Panc1 (cell line): ENCODE measurements at regions not wholly inside any gene's neighbourhood (a gene's known extent, or its start where the extent isn't known, plus 50 kb on each side); places are given as distances from the start of the nearest gene placed in this dataset.

Experiments
- ATAC-seq: fragments of 200-7000 bp; cut with Tn5 transposase; 2 replicates; pipeline ENCODE4 v1.9.1; 2020; ENCODE audit warnings: mild to moderate bottlenecking, moderate library complexity
- BruUV-seq: library from RNA; stranded (reverse); fragments of 400-500 nt; replicated peaks from 2 replicates; lab custom pipeline; 2021; lab: Mats Ljungman, UMichigan
- CTCF ChIA-PET: fragments of 300-600 bp; sonication (Branson Sonifier 250); formaldehyde crosslinking; loops from one replicate; lab custom pipeline; 2022; ENCODE audit warnings: antibody characterized with exemption; lab: Charles Lee
- POLR2A ChIA-PET: fragments of 300-600 bp; sonication (Branson Sonifier 250); formaldehyde crosslinking; loops from one replicate; lab custom pipeline; 2022; ENCODE audit warnings: antibody characterized with exemption; lab: Charles Lee
- DNase-seq: peaks from one replicate; pipeline ENCODE4 v3.0.0-alpha.2; 2010; ENCODE audit warnings: low read depth, low spot score
- H3K27ac ChIP-seq: 2 replicates; pipeline ENCODE4 v1.5.1; 2011; ENCODE audit warnings: mild to moderate bottlenecking, low read length, inconsistent platforms
- H3K27me3 ChIP-seq: fragments of 200-500 bp; sonication (Bioruptor generic); 2 replicates; pipeline ENCODE4 v1.6.0; 2014; ENCODE audit warnings: low read length, inconsistent platforms; ENCODE audit not compliant: control insufficient read depth, insufficient read depth
- H3K36me3 ChIP-seq: fragments of 200-500 bp; sonication (Bioruptor generic); 2 replicates; pipeline ENCODE4 v1.5.1; 2014; ENCODE audit warnings: inconsistent platforms, mild to moderate bottlenecking, low read length, moderate library complexity; ENCODE audit not compliant: control insufficient read depth, insufficient read depth
- H3K4me1 ChIP-seq: 2 replicates; pipeline ENCODE4 v1.5.1; 2011; ENCODE audit warnings: inconsistent platforms, mild to moderate bottlenecking, low read length, moderate library complexity; ENCODE audit not compliant: control insufficient read depth, insufficient read depth
- H3K4me3 ChIP-seq, 2 experiments: 2 replicates each; pipeline ENCODE4 v1.5.1; 2011 to 2012; ENCODE audit warnings: low read depth in 2 of 2, low read length in 2 of 2, mild to moderate bottlenecking in 2 of 2, inconsistent platforms in 1 of 2, moderate library complexity in 1 of 2
- H3K9me3 ChIP-seq: fragments of 200-500 bp; sonication (Bioruptor generic); 2 replicates; pipeline ENCODE4 v1.5.1; 2014; ENCODE audit warnings: low read depth, mild to moderate bottlenecking, inconsistent platforms, low read length, moderate library complexity; ENCODE audit not compliant: control insufficient read depth, insufficient read depth
- POLR2AphosphoS5 ChIP-seq: IDR thresholded peaks from 2 replicates; pipeline ENCODE4 v1.6.1; 2012; ENCODE audit warnings: mild to moderate bottlenecking, low read depth, low read length, moderate library complexity
- SIN3A ChIP-seq: IDR thresholded peaks from 2 replicates; pipeline ENCODE4 v1.6.1; 2012; ENCODE audit warnings: low read depth, mild to moderate bottlenecking, low read length, moderate library complexity, borderline replicate concordance; ENCODE audit not compliant: insufficient read depth
- TCF7L2 ChIP-seq: IDR thresholded peaks from 2 replicates; pipeline ENCODE4 v1.6.1; 2011; ENCODE audit warnings: mild to moderate bottlenecking, low read depth, low read length, inconsistent platforms
- in situ Hi-C: cut with HindIII; loops from 2 replicates; pipeline ENCODE4 v1.10.0; 2016; ENCODE audit warnings: low sequenced_read_pairs, low pct_unique_long_range_greater_than_20kb
- intact Hi-C: fragments of 100-400 bp; cut with micrococcal nuclease; formaldehyde crosslinking; loops from one replicate; pipeline ENCODE4 v1.10.0; 2022; ENCODE audit not compliant: unreplicated experiment
- TF ChIP-seq, protein P1 (sequence below): fragments of 450-650 bp; IDR thresholded peaks from 2 replicates; pipeline ENCODE4 v1.5.1; 2017; ENCODE audit warnings: mild to moderate bottlenecking
- TF ChIP-seq, protein P2 (sequence below), 2 experiments: IDR thresholded peaks; 2 replicates each; pipeline ENCODE4 v1.6.1; 2011 to 2012; ENCODE audit warnings: low read depth in 2 of 2, control low read depth in 1 of 2, low read length in 1 of 2, mild to moderate bottlenecking in 1 of 2, moderate library complexity in 1 of 2; ENCODE audit not compliant: insufficient read depth in 1 of 2

DNA sequence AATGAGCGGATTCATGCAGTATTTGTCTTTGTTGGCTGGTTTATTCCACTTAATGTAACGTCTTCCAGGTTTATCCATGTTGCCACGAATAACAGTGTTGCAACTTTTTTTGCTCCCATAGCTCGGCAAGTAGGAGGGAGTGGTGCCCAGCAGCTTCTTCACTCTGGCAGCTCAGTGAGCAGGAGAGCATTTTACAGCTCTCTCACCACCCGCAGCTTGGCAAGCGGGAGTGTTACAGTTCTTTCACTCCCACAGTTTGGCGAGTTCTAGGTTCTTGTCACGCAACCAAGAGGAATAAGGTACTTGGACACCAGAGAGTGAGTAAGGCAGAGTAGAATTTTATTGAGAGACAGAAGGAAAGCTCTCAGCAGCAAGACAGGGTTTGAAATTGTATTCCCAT lies 935.2 kb downstream of the TBL1XR1 start:
- POLR2A ChIA-PET: no interaction called here
- peaks cover 8% of the 10 kb centered on the region; the same call in 1 of the 2 replicates for H3K9me3 ChIP-seq
- no peak overlapping the region for H3K4me3 ChIP-seq
- in situ Hi-C loops: no loop called here
- TF ChIP-seq, protein P1, sequence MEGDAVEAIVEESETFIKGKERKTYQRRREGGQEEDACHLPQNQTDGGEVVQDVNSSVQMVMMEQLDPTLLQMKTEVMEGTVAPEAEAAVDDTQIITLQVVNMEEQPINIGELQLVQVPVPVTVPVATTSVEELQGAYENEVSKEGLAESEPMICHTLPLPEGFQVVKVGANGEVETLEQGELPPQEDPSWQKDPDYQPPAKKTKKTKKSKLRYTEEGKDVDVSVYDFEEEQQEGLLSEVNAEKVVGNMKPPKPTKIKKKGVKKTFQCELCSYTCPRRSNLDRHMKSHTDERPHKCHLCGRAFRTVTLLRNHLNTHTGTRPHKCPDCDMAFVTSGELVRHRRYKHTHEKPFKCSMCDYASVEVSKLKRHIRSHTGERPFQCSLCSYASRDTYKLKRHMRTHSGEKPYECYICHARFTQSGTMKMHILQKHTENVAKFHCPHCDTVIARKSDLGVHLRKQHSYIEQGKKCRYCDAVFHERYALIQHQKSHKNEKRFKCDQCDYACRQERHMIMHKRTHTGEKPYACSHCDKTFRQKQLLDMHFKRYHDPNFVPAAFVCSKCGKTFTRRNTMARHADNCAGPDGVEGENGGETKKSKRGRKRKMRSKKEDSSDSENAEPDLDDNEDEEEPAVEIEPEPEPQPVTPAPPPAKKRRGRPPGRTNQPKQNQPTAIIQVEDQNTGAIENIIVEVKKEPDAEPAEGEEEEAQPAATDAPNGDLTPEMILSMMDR: no peak
- no peak for TF ChIP-seq TCF7L2
- TF ChIP-seq SIN3A: no peak
- TF ChIP-seq POLR2AphosphoS5: no peak
- TF ChIP-seq, protein P2, sequence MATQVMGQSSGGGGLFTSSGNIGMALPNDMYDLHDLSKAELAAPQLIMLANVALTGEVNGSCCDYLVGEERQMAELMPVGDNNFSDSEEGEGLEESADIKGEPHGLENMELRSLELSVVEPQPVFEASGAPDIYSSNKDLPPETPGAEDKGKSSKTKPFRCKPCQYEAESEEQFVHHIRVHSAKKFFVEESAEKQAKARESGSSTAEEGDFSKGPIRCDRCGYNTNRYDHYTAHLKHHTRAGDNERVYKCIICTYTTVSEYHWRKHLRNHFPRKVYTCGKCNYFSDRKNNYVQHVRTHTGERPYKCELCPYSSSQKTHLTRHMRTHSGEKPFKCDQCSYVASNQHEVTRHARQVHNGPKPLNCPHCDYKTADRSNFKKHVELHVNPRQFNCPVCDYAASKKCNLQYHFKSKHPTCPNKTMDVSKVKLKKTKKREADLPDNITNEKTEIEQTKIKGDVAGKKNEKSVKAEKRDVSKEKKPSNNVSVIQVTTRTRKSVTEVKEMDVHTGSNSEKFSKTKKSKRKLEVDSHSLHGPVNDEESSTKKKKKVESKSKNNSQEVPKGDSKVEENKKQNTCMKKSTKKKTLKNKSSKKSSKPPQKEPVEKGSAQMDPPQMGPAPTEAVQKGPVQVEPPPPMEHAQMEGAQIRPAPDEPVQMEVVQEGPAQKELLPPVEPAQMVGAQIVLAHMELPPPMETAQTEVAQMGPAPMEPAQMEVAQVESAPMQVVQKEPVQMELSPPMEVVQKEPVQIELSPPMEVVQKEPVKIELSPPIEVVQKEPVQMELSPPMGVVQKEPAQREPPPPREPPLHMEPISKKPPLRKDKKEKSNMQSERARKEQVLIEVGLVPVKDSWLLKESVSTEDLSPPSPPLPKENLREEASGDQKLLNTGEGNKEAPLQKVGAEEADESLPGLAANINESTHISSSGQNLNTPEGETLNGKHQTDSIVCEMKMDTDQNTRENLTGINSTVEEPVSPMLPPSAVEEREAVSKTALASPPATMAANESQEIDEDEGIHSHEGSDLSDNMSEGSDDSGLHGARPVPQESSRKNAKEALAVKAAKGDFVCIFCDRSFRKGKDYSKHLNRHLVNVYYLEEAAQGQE (IDR thresholded peaks at IDR 0.05; ENCODE audit: insufficient read depth in 1 of 2, low read depth in 2 of 2, low read length in 1 of 2): no peak
- no TSS peak for BruUV-seq
- no peak overlapping the region for H3K27ac ChIP-seq
- intact Hi-C loops: no loop called here
- DNase-seq: no peak
- no peaks in the 10 kb centered on the region for H3K36me3 ChIP-seq
- no peak for ATAC-seq
- CTCF ChIA-PET: no interaction called here
- no peaks in the 10 kb centered on the region for H3K4me1 ChIP-seq
- H3K27me3 ChIP-seq: no peaks in the 10 kb centered on the region

DNA sequence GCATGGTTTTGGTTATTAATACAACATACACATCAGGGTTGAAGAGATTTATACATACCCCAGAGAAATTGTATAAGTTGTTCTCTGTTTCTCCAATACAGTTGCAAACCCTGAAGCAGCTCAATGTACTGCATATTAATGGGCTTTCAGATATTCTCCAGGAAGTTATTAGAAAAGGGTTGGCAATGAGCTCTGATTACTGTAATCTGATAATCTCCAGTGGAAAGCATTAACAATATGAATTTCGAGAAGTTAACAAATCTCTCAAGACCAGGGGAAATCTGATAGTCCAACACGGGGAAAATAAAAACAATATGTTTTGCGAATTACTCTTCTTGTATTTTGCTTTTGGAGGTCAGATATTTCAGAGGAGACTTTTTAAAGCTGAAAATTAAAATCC lies 950.1 kb downstream of the TBL1XR1 start:
- POLR2A ChIA-PET: no interaction called here
- CTCF ChIA-PET: no interaction called here
- intact Hi-C loops: no loop called here
- H3K36me3 ChIP-seq: no peaks in the 10 kb centered on the region
- TF ChIP-seq POLR2AphosphoS5 (no peak), SIN3A (no peak), TCF7L2 (no peak)
- TF ChIP-seq, protein P2 (IDR thresholded peaks at IDR 0.05; ENCODE audit: insufficient read depth in 1 of 2, low read depth in 2 of 2, low read length in 1 of 2): no peak
- TF ChIP-seq, protein P1: no peak
- DNase-seq: no peak
- no peak overlapping the region for H3K27ac ChIP-seq
- in situ Hi-C loops: no loop called here
- no peak overlapping the region for H3K4me3 ChIP-seq
- no TSS peak for BruUV-seq
- H3K4me1 ChIP-seq: no peaks in the 10 kb centered on the region
- ATAC-seq: no peak
- H3K27me3 ChIP-seq: no peaks in the 10 kb centered on the region
- no peaks in the 10 kb centered on the region for H3K9me3 ChIP-seq
